Neural cell (in vitro differentiated cells): ENCODE measurements at regions not wholly inside any gene's neighbourhood (a gene's known extent, or its start where the extent isn't known, plus 50 kb on each side); places are given as distances from the start of the nearest gene placed in this dataset.

Source experiments
- H2AFZ ChIP-seq: fragments of 200-600, 300-800 bp; sonication (generic), shearing (Covaris generic); 2 replicates; pipeline ENCODE4 v1.6.0; 2014; ENCODE audit warnings: low read depth, mild to moderate bottlenecking, antibody characterized with exemption, low read length, moderate library complexity
- H3F3A ChIP-seq: fragments of 200-600 bp; shearing (Covaris generic); 2 replicates; pipeline ENCODE4 v1.6.1; 2016; ENCODE audit warnings: mild to moderate bottlenecking, moderate library complexity, mixed read lengths, antibody characterized with exemption, low read length; ENCODE audit not compliant: insufficient read depth, poor library complexity, severe bottlenecking
- H3K27ac ChIP-seq: fragments of 200-600, 300-800 bp; sonication (generic), shearing (Covaris generic); 2 replicates; pipeline ENCODE4 v1.5.1; 2014; ENCODE audit warnings: mild to moderate bottlenecking, low read length, moderate library complexity
- H3K27me3 ChIP-seq: fragments of 300-800, 200-600 bp; sonication (generic), shearing (Covaris generic); 2 replicates; pipeline ENCODE4 v1.6.0; 2014; ENCODE audit warnings: mild to moderate bottlenecking, low read depth, low read length, moderate library complexity; ENCODE audit not compliant: insufficient read depth
- H3K36me3 ChIP-seq: fragments of 300-800, 200-600 bp; sonication (generic), shearing (Covaris generic); 2 replicates; pipeline ENCODE4 v1.5.1; 2014; ENCODE audit warnings: mild to moderate bottlenecking, antibody characterized with exemption, low read length, moderate library complexity; ENCODE audit not compliant: insufficient read depth
- H3K4me2 ChIP-seq: fragments of 300-800, 200-600 bp; sonication (generic), shearing (Covaris generic); 2 replicates; pipeline ENCODE4 v1.6.0; 2014; ENCODE audit warnings: mild to moderate bottlenecking, low read length
- H3K4me3 ChIP-seq: fragments of 300-800, 200-600 bp; sonication (generic), shearing (Covaris generic); 2 replicates; pipeline ENCODE4 v1.5.1; 2014; ENCODE audit warnings: mild to moderate bottlenecking, low read length, moderate library complexity
- H3K79me2 ChIP-seq: fragments of 200-600 bp; shearing (Covaris generic); replicated peaks from 2 replicates; pipeline ENCODE4 v1.6.0; 2014; ENCODE audit warnings: mild to moderate bottlenecking, low read length, moderate library complexity; ENCODE audit not compliant: insufficient read depth
- H3K9ac ChIP-seq: fragments of 300-800, 200-600 bp; sonication (generic), shearing (Covaris generic); 2 replicates; pipeline ENCODE4 v1.6.1; 2016; ENCODE audit warnings: mild to moderate bottlenecking, low read length, mixed read lengths
- H3K9me2 ChIP-seq: fragments of 200-600 bp; shearing (Covaris generic); 2 replicates; pipeline ENCODE4 v1.6.1; 2016; ENCODE audit warnings: mild to moderate bottlenecking, low read length, mixed read lengths; ENCODE audit not compliant: insufficient read depth
- H3K9me3 ChIP-seq: fragments of 200-600, 300-800 bp; sonication (generic), shearing (Covaris generic); 2 replicates; pipeline ENCODE4 v1.6.1; 2016; ENCODE audit warnings: mild to moderate bottlenecking, mixed run types, low read length, moderate library complexity, mixed read lengths
- H4K20me1 ChIP-seq: fragments of 200-600 bp; shearing (Covaris generic); 2 replicates; pipeline ENCODE4 v1.6.1; 2016; ENCODE audit warnings: mild to moderate bottlenecking, mixed run types; ENCODE audit not compliant: insufficient read depth
- EP300 ChIP-seq: fragments of 450-650 bp; conservative IDR thresholded peaks from 2 replicates; pipeline ENCODE4 v1.6.1; 2014; ENCODE audit warnings: antibody characterized with exemption, mild to moderate bottlenecking, moderate library complexity; ENCODE audit not compliant: poor library complexity, severe bottlenecking
- EZH2 ChIP-seq: fragments of 200-600, 300-800 bp; shearing (Covaris generic), sonication (generic); IDR thresholded peaks from 2 replicates; pipeline ENCODE4 v1.6.1; 2014; ENCODE audit warnings: antibody characterized with exemption, low read length, borderline replicate concordance, mild to moderate bottlenecking; ENCODE audit not compliant: insufficient read depth, poor library complexity, severe bottlenecking
- MXI1 ChIP-seq: fragments of 450-650 bp; conservative IDR thresholded peaks from 2 replicates; pipeline ENCODE4 v1.6.1; 2014; ENCODE audit warnings: antibody characterized with exemption, mild to moderate bottlenecking; ENCODE audit not compliant: poor library complexity, severe bottlenecking
- POLR2AphosphoS5 ChIP-seq: IDR thresholded peaks from 2 replicates; pipeline ENCODE4 v1.6.1; 2012
- RAD21 ChIP-seq: fragments of 450-650 bp; conservative IDR thresholded peaks from 2 replicates; pipeline ENCODE4 v1.6.1; 2014; ENCODE audit warnings: antibody characterized with exemption, mild to moderate bottlenecking, moderate library complexity
- SMC3 ChIP-seq: fragments of 450-650 bp; conservative IDR thresholded peaks from 2 replicates; pipeline ENCODE4 v1.6.1; 2014; ENCODE audit warnings: antibody characterized with exemption, mild to moderate bottlenecking, moderate library complexity; ENCODE audit not compliant: poor library complexity
- TAF1 ChIP-seq: IDR thresholded peaks from 2 replicates; pipeline ENCODE4 v1.6.1; 2012; ENCODE audit warnings: low read depth
- TF ChIP-seq, protein P1 (sequence below): IDR thresholded peaks from 2 replicates; pipeline ENCODE4 v1.6.1; 2012; ENCODE audit warnings: borderline replicate concordance
- TF ChIP-seq, protein P2 (sequence below): fragments of 450-650 bp; IDR thresholded peaks from 2 replicates; pipeline ENCODE4 v1.5.1; 2014; ENCODE audit warnings: antibody characterized with exemption, mild to moderate bottlenecking, moderate library complexity; ENCODE audit not compliant: poor library complexity, severe bottlenecking

DNA sequence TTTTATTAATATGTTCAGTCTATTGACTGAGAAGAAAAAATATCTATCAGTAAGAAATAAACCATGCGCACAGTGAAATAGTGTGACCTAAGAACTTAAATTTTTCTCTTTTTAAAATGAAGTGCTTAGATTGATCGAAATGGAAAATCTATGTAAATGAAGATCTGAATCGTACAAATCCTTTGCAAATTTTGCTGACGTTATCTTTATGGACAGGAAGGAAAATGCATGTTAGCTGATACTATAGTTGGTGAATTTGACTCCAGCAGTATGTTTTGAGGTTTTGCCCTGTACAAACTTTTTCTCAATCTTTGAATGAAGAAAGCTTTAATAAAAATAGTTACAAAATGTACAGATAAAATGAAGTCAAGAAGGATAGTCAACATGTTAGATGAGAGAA, 82.9 kb downstream of the NRN1 start:
- no peaks in the 10 kb centered on the region for H3F3A ChIP-seq
- TF ChIP-seq POLR2AphosphoS5 (no peak), SMC3 (no peak), TAF1 (no peak), EZH2 (no peak), EP300 (no peak), RAD21 (no peak), MXI1 (no peak)
- TF ChIP-seq, protein P1, sequence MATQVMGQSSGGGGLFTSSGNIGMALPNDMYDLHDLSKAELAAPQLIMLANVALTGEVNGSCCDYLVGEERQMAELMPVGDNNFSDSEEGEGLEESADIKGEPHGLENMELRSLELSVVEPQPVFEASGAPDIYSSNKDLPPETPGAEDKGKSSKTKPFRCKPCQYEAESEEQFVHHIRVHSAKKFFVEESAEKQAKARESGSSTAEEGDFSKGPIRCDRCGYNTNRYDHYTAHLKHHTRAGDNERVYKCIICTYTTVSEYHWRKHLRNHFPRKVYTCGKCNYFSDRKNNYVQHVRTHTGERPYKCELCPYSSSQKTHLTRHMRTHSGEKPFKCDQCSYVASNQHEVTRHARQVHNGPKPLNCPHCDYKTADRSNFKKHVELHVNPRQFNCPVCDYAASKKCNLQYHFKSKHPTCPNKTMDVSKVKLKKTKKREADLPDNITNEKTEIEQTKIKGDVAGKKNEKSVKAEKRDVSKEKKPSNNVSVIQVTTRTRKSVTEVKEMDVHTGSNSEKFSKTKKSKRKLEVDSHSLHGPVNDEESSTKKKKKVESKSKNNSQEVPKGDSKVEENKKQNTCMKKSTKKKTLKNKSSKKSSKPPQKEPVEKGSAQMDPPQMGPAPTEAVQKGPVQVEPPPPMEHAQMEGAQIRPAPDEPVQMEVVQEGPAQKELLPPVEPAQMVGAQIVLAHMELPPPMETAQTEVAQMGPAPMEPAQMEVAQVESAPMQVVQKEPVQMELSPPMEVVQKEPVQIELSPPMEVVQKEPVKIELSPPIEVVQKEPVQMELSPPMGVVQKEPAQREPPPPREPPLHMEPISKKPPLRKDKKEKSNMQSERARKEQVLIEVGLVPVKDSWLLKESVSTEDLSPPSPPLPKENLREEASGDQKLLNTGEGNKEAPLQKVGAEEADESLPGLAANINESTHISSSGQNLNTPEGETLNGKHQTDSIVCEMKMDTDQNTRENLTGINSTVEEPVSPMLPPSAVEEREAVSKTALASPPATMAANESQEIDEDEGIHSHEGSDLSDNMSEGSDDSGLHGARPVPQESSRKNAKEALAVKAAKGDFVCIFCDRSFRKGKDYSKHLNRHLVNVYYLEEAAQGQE, result no peak
- TF ChIP-seq, protein P2, sequence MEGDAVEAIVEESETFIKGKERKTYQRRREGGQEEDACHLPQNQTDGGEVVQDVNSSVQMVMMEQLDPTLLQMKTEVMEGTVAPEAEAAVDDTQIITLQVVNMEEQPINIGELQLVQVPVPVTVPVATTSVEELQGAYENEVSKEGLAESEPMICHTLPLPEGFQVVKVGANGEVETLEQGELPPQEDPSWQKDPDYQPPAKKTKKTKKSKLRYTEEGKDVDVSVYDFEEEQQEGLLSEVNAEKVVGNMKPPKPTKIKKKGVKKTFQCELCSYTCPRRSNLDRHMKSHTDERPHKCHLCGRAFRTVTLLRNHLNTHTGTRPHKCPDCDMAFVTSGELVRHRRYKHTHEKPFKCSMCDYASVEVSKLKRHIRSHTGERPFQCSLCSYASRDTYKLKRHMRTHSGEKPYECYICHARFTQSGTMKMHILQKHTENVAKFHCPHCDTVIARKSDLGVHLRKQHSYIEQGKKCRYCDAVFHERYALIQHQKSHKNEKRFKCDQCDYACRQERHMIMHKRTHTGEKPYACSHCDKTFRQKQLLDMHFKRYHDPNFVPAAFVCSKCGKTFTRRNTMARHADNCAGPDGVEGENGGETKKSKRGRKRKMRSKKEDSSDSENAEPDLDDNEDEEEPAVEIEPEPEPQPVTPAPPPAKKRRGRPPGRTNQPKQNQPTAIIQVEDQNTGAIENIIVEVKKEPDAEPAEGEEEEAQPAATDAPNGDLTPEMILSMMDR, result no peak
- H3K4me3 ChIP-seq, result no peak overlapping the region
- no peaks in the 10 kb centered on the region for H3K9me3 ChIP-seq
- no peaks in the 10 kb centered on the region for H4K20me1 ChIP-seq
- H3K4me2 ChIP-seq, result no peak overlapping the region
- no peaks in the 10 kb centered on the region for H3K36me3 ChIP-seq
- H3K79me2 ChIP-seq, result no peaks in the 10 kb centered on the region
- no peak overlapping the region for H3K27ac ChIP-seq
- H2AFZ ChIP-seq, result no peak overlapping the region
- H3K9me2 ChIP-seq, result no peaks in the 10 kb centered on the region
- no peaks in the 10 kb centered on the region for H3K27me3 ChIP-seq
- no peak overlapping the region for H3K9ac ChIP-seq

DNA sequence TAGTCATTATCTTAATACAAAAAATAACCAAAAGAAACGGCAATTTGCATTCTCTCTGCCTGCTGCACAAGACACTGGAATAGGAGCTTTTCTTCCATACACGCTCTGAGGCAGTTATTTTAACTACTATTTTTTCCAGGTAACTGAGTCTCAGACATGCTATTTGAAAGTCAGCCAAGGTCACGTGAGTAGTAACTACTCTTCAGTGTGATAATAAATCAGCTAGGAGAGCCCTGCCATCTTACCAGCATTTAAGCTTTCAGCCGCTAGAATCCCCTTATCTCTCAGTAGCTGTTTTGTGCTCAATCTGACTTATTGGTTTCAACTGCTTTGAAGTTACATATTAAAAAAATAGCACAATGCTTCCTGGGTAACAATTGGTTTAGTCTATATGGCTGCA, 84.5 kb downstream of the NRN1 start:
- no peak overlapping the region for H3K4me3 ChIP-seq
- no peak overlapping the region for H3K27ac ChIP-seq
- no peaks in the 10 kb centered on the region for H4K20me1 ChIP-seq
- H3K9ac ChIP-seq, result no peak overlapping the region
- no peak for TF ChIP-seq POLR2AphosphoS5
- no peak for TF ChIP-seq EZH2
- TF ChIP-seq, protein P2, result no peak
- TF ChIP-seq SMC3, result no peak
- TF ChIP-seq, protein P1, result no peak
- no peak for TF ChIP-seq MXI1
- no peak for TF ChIP-seq EP300
- TF ChIP-seq RAD21, result no peak
- no peak for TF ChIP-seq TAF1
- H3K9me2 ChIP-seq, result no peaks in the 10 kb centered on the region
- H2AFZ ChIP-seq, result no peak overlapping the region
- H3K9me3 ChIP-seq, result no peaks in the 10 kb centered on the region
- H3K27me3 ChIP-seq, result no peaks in the 10 kb centered on the region
- H3K36me3 ChIP-seq, result no peaks in the 10 kb centered on the region
- no peaks in the 10 kb centered on the region for H3K79me2 ChIP-seq
- H3F3A ChIP-seq, result no peaks in the 10 kb centered on the region
- H3K4me2 ChIP-seq, result no peak overlapping the region
